Stomach (tissue), 8 donors: ENCODE measurements at regions not wholly inside any gene's neighbourhood (a gene's known extent, or its start where the extent isn't known, plus 50 kb on each side); places are given as distances from the start of the nearest gene placed in this dataset.

Experiments
- DNase-seq, 2 donors: peaks; one replicate each; pipeline versions ENCODE4 v3.0.0 to v3.0.0-alpha.2; 2013 to 2019
- H3K27ac ChIP-seq, 5 donors: fragments of 200-600 bp in 4 of 5; sonication (generic) in 4 of 5; one replicate each; pipeline ENCODE4 v1.5.1; 2013 to 2019; ENCODE audit warnings: mild to moderate bottlenecking in 1 of 5, moderate library complexity in 1 of 5
- H3K27me3 ChIP-seq, 3 donors: fragments of 200-600 bp; sonication (generic); one replicate each; pipeline ENCODE4 v1.5.1; 2017 to 2019; ENCODE audit warnings: mixed run types in 1 of 3
- H3K36me3 ChIP-seq, 4 donors: fragments of 200-600 bp; sonication (generic); 1 replicate in 3 of 4; 2 replicates in 1 of 4; pipeline ENCODE4 v1.5.1; 2016 to 2019
- H3K4me1 ChIP-seq, 4 donors: fragments of 200-600 bp; sonication (generic); one replicate each; pipeline ENCODE4 v1.5.1; 2016 to 2019
- H3K4me3 ChIP-seq, 4 donors: fragments of 200-600 bp; sonication (generic) in 3 of 4; one replicate each; pipeline ENCODE4 v1.5.1; 2016 to 2019; ENCODE audit warnings: mild to moderate bottlenecking in 1 of 4
- H3K9me3 ChIP-seq, 4 donors: fragments of 200-600 bp; sonication (generic); one replicate each; pipeline ENCODE4 v1.5.1; 2016 to 2019
- EP300 ChIP-seq: sonication (generic); formaldehyde crosslinking; IDR thresholded peaks from one replicate; pipeline ENCODE4 v1.6.1; 2017; ENCODE audit warnings: antibody characterized with exemption
- POLR2A ChIP-seq, 4 donors: fragments of 450-650 bp; IDR thresholded peaks; one replicate each; pipeline ENCODE4 v1.6.1; 2016; ENCODE audit warnings: antibody characterized with exemption in 4 of 4, control low read depth in 2 of 4, mild to moderate bottlenecking in 1 of 4, moderate library complexity in 1 of 4
- POLR2AphosphoS5 ChIP-seq, 3 donors: sonication (generic); formaldehyde crosslinking; IDR thresholded peaks; one replicate each; pipeline ENCODE4 v1.6.1; 2016; ENCODE audit warnings: antibody characterized with exemption in 3 of 3
- WGBS, 5 donors: extraction: QIAGEN DNeasy Blood & Tissue Kit in 3 of 5; methylation state at CpG; one replicate each; pipeline versions ENCODE4 v1.1.5 to v1.1.7; 2013 to 2018; 5-methylcytosine and 5-hydroxymethylcytosine counted together
- intact Hi-C: fragments of 100-400 bp; cut with DNase I; formaldehyde crosslinking; loops from one replicate; pipeline ENCODE4 v1.15.1; 2023; ENCODE audit warnings: low total_unique reads
- TF ChIP-seq, protein P1 (sequence below), 7 experiments: fragments of 450-650 bp in 4 of 7; fragments of 200-600 bp in 3 of 7; sonication (generic) in 3 of 7; IDR thresholded peaks; one replicate each; pipeline ENCODE4 v1.5.1; 2016 to 2019; ENCODE audit warnings: antibody characterized with exemption in 7 of 7, control low read depth in 2 of 7, mild to moderate bottlenecking in 1 of 7
- donor health status: healthy with polysubstance abuse.
- donor health status: Bipolar disorder and iron deficiency.
- donor health status: healthy.

DNA sequence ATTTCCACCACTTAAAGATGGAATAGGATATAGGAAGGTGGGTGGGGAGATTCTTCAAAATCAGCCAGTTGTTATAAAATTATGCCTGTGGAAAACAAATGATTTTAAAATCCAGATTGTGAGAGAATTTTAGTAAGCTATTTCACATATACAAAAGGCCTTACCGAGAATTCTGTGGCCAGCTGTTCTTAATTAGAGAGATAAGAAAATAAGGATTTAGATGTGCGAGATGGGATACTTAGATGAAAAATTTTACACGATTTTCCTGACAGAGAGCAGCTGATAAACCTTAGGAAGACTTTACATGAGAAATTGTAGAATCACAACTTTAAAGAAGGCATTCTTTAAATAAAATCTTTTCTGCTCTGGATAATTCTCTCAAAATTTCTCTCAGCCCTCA is 94.5 kb upstream of the IQCM start:
- DNase-seq: no peak
- H3K27ac ChIP-seq: no peak overlapping the region

DNA sequence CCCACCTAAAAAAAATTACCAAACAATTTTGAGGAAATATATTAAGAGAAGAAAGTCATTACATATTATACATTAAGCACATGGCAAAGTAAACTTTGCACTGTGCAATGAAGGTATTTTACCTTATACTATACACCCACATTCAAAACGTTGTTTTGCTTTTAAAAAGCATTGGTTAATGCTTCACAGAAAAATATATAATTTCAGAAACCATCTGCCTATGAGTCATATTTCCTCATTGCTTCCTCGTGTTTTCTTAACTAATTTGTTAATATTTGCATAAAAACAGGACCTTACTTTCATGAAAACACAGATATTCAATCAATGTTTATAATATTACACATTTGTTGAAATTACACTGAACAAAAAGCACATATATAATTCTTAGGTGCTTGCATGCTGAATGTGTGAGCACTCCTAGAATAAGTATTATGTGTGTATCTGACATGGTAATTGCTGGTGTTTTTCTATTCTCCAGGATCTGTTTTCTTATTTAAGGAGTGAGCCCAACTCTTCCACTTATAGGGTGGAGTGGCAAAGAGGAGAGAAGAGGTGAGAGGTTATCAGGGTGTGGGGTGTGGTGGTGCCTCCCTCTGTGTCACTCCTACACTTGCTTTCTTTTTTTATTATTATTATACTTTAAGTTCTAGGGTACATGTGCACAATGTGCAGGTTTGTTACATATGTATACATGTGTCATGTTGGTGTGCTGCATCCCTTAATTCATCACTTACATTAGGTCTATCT is 95.1 kb upstream of the IQCM start:
- Histone ChIP-seq H3K27me3 (no peaks in the 10 kb centered on the region), H3K4me1 (no peaks in the 10 kb centered on the region), H3K9me3 (no peaks in the 10 kb centered on the region), H3K27ac (no peak overlapping the region), H3K36me3 (no peaks in the 10 kb centered on the region), H3K4me3 (no peak overlapping the region)
- intact Hi-C loops: no loop called here
- no peak for DNase-seq
- WGBS, 5 donors: 4 to 26% (median 9%) methylated on average over 2 of the region's 2 CpGs
- TF ChIP-seq, protein P1, sequence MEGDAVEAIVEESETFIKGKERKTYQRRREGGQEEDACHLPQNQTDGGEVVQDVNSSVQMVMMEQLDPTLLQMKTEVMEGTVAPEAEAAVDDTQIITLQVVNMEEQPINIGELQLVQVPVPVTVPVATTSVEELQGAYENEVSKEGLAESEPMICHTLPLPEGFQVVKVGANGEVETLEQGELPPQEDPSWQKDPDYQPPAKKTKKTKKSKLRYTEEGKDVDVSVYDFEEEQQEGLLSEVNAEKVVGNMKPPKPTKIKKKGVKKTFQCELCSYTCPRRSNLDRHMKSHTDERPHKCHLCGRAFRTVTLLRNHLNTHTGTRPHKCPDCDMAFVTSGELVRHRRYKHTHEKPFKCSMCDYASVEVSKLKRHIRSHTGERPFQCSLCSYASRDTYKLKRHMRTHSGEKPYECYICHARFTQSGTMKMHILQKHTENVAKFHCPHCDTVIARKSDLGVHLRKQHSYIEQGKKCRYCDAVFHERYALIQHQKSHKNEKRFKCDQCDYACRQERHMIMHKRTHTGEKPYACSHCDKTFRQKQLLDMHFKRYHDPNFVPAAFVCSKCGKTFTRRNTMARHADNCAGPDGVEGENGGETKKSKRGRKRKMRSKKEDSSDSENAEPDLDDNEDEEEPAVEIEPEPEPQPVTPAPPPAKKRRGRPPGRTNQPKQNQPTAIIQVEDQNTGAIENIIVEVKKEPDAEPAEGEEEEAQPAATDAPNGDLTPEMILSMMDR (IDR thresholded peaks at IDR 0.05): no peak
- no peak for TF ChIP-seq POLR2A (IDR thresholded peaks at IDR 0.05)

More for the DNA sequence above, 94.5 kb upstream of the IQCM start:
- Histone ChIP-seq H3K4me1 (no peaks in the 10 kb centered on the region), H3K36me3 (no peaks in the 10 kb centered on the region), H3K27me3 (no peaks in the 10 kb centered on the region), H3K9me3 (no peaks in the 10 kb centered on the region), H3K4me3 (no peak overlapping the region)
- TF ChIP-seq POLR2AphosphoS5 (IDR thresholded peaks at IDR 0.05): no peak
- no peak for TF ChIP-seq POLR2A (IDR thresholded peaks at IDR 0.05)
- TF ChIP-seq, protein P1 (IDR thresholded peaks at IDR 0.05): no peak
- no peak for TF ChIP-seq EP300
- intact Hi-C loops: no loop called here
- 65 to 76% (median 66%) methylated on average over 3 of the region's 3 CpGs for WGBS, 5 donors

DNA sequence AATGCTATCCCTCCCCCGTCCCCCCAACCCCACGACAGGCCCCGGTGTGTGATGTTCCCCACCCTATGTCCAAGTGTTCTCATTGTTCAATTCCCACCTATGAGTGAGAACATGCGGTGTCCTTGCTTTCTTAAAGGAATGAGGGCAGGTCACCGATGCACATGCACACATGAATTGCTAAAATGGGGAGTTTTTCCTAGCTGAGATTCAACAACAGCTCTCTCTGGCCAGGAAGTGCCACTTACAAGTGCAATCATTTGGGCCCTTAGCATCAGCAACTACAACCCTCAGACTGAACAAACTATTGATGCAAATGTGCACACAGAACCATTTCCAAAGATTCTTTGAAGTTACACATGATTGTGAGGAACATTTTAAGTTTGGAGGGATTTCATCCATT is 95.7 kb upstream of the IQCM start:
- Histone ChIP-seq H3K27me3 (no peaks in the 10 kb centered on the region), H3K36me3 (no peaks in the 10 kb centered on the region), H3K9me3 (no peaks in the 10 kb centered on the region), H3K4me1 (no peaks in the 10 kb centered on the region), H3K27ac (no peak overlapping the region), H3K4me3 (no peak overlapping the region)
- TF ChIP-seq, protein P1 (IDR thresholded peaks at IDR 0.05): no peak
- TF ChIP-seq POLR2A (IDR thresholded peaks at IDR 0.05): no peak
- TF ChIP-seq EP300: no peak
- no peak for TF ChIP-seq POLR2AphosphoS5 (IDR thresholded peaks at IDR 0.05)
- DNase-seq: no peak
- intact Hi-C loops: no loop called here
- WGBS, 5 donors: 86 to 96% (median 90%) methylated on average over 5 of the region's 5 CpGs

DNA sequence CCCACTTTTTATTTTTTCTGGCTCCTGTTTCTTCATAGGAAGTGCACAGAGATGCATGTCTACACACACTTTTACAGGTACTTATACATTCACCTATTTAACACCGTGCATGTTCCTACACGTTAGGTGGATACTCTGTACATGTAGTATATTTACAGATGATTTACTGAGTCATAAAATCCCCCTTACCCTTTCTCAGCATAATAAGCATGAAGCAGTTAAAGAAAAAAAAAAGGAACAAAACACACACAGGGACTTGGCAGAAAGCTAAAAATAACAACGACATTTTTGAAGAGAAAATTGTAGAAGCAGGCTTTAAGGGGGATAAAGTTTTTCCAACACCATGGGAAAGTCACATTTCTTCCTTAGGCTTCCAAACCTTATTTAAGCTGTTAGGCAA is 96.4 kb upstream of the IQCM start:
- no peak overlapping the region for H3K27ac ChIP-seq
- no peaks in the 10 kb centered on the region for H3K27me3 ChIP-seq
- 23 to 53% (median 43%) methylated on average over 3 of the region's 3 CpGs for WGBS, 5 donors
- no peaks in the 10 kb centered on the region for H3K9me3 ChIP-seq
- H3K4me3 ChIP-seq: no peak overlapping the region
- intact Hi-C loops: no loop called here
- TF ChIP-seq, protein P1 (IDR thresholded peaks at IDR 0.05): no peak
- TF ChIP-seq POLR2A (IDR thresholded peaks at IDR 0.05) (no peak), EP300 (no peak), POLR2AphosphoS5 (IDR thresholded peaks at IDR 0.05) (no peak)
- H3K4me1 ChIP-seq: no peaks in the 10 kb centered on the region
- DNase-seq: peak in 1 of 2 donors; percentile 22
- H3K36me3 ChIP-seq: no peaks in the 10 kb centered on the region
